Vagina (tissue), 2 donors: ENCODE measurements at regions not wholly inside any gene's neighbourhood (a gene's known extent, or its start where the extent isn't known, plus 50 kb on each side); places are given as distances from the start of the nearest gene placed in this dataset.

Experiments used
- POLR2A ChIP-seq, 2 donors: fragments of 450-650 bp; IDR thresholded peaks; one replicate each; pipeline ENCODE4 v1.6.1; 2017; ENCODE audit warnings: antibody characterized with exemption in 2 of 2, mild to moderate bottlenecking in 2 of 2, moderate library complexity in 2 of 2
- POLR2AphosphoS5 ChIP-seq, 2 donors: sonication (generic); formaldehyde crosslinking; IDR thresholded peaks; one replicate each; pipeline ENCODE4 v1.9.0; 2017; ENCODE audit warnings: antibody characterized with exemption in 2 of 2, mild to moderate bottlenecking in 2 of 2, low read depth in 1 of 2; ENCODE audit not compliant: insufficient read depth in 1 of 2
- TF ChIP-seq, protein P1 (sequence below), 3 experiments: fragments of 450-650 bp in 2 of 3; fragments of 200-600 bp in 1 of 3; sonication (generic) in 1 of 3; IDR thresholded peaks; one replicate each; pipeline ENCODE4 v1.5.1; 2017 to 2019; ENCODE audit warnings: antibody characterized with exemption in 3 of 3, mild to moderate bottlenecking in 2 of 3, moderate library complexity in 2 of 3

- TF ChIP-seq POLR2A (IDR thresholded peaks at IDR 0.05) (no peak), POLR2AphosphoS5 (IDR thresholded peaks at IDR 0.05; ENCODE audit: insufficient read depth in 1 of 2, low read depth in 1 of 2) (no peak)
- TF ChIP-seq, protein P1, sequence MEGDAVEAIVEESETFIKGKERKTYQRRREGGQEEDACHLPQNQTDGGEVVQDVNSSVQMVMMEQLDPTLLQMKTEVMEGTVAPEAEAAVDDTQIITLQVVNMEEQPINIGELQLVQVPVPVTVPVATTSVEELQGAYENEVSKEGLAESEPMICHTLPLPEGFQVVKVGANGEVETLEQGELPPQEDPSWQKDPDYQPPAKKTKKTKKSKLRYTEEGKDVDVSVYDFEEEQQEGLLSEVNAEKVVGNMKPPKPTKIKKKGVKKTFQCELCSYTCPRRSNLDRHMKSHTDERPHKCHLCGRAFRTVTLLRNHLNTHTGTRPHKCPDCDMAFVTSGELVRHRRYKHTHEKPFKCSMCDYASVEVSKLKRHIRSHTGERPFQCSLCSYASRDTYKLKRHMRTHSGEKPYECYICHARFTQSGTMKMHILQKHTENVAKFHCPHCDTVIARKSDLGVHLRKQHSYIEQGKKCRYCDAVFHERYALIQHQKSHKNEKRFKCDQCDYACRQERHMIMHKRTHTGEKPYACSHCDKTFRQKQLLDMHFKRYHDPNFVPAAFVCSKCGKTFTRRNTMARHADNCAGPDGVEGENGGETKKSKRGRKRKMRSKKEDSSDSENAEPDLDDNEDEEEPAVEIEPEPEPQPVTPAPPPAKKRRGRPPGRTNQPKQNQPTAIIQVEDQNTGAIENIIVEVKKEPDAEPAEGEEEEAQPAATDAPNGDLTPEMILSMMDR (IDR thresholded peaks at IDR 0.05), result no peak
Measured at GRCh38 chr10:3943695-3944257, 158.8 kb upstream of the KLF6 start.
